ENCODE measurements at regions not wholly inside any gene's neighbourhood (a gene's known extent, or its start where the extent isn't known, plus 50 kb on each side); places are given as distances from the start of the nearest gene placed in this dataset.

- no peak for TF ChIP-seq CTCF (IDR thresholded peaks at IDR 0.05; ENCODE audit: insufficient read depth, low read depth, low read length, missing control alignments)
- no peak overlapping the region for H3K4me3 ChIP-seq (ENCODE audit: low read length)
- peak; percentile 79 for DNase-seq (ENCODE audit: low read depth)
Measured at GRCh38 chr13:87089391-87089790, 581.8 kb upstream of the SLITRK5 start.

- no peak overlapping the region for H3K4me3 ChIP-seq (ENCODE audit: low read length)
- no peak for DNase-seq (ENCODE audit: low read depth)
- TF ChIP-seq CTCF (IDR thresholded peaks at IDR 0.05; ENCODE audit: insufficient read depth, low read depth, low read length, missing control alignments): no peak
Measured at GRCh38 chr13:87093399-87093798, 577.8 kb upstream of the SLITRK5 start.

- TF ChIP-seq CTCF (IDR thresholded peaks at IDR 0.05; ENCODE audit: insufficient read depth, low read depth, low read length, missing control alignments): no peak
- peak; percentile 33 for DNase-seq (ENCODE audit: low read depth)
- no peak overlapping the region for H3K4me3 ChIP-seq (ENCODE audit: low read length)
Measured at GRCh38 chr13:87094646-87095045, 576.5 kb upstream of the SLITRK5 start.

- H3K4me3 ChIP-seq (ENCODE audit: low read length): no peak overlapping the region
- DNase-seq (ENCODE audit: low read depth): no peak
- no peak for TF ChIP-seq CTCF (IDR thresholded peaks at IDR 0.05; ENCODE audit: insufficient read depth, low read depth, low read length, missing control alignments)
Measured at GRCh38 chr13:87100431-87100830, 570.7 kb upstream of the SLITRK5 start.

- DNase-seq (ENCODE audit: low read depth): no peak
- no peak for TF ChIP-seq CTCF (IDR thresholded peaks at IDR 0.05; ENCODE audit: insufficient read depth, low read depth, low read length, missing control alignments)
- no peak overlapping the region for H3K4me3 ChIP-seq (ENCODE audit: low read length)
Measured at GRCh38 chr13:87107651-87108050, 563.5 kb upstream of the SLITRK5 start.

GRCh38 chr13:87120476-87120875, 550.7 kb upstream of the SLITRK5 start:
- no peak for TF ChIP-seq CTCF (IDR thresholded peaks at IDR 0.05; ENCODE audit: insufficient read depth, low read depth, low read length, missing control alignments)
- H3K4me3 ChIP-seq (ENCODE audit: low read length): no peak overlapping the region
- no peak for DNase-seq (ENCODE audit: low read depth)

- H3K4me3 ChIP-seq (ENCODE audit: low read length): no peak overlapping the region
- TF ChIP-seq CTCF (IDR thresholded peaks at IDR 0.05; ENCODE audit: insufficient read depth, low read depth, low read length, missing control alignments): no peak
- DNase-seq (ENCODE audit: low read depth): peak; percentile 43
Measured at GRCh38 chr13:87122551-87122950, 548.6 kb upstream of the SLITRK5 start.
